Kasumi-1 (cell line): ENCODE measurements at regions not wholly inside any gene's neighbourhood (a gene's known extent, or its start where the extent isn't known, plus 50 kb on each side); places are given as distances from the start of the nearest gene placed in this dataset.

Experiments
- DNase-seq, 2 experiments: peaks; one replicate each; lab custom pipeline; 2025; lab: John Stamatoyannopoulos, UW

DNA sequence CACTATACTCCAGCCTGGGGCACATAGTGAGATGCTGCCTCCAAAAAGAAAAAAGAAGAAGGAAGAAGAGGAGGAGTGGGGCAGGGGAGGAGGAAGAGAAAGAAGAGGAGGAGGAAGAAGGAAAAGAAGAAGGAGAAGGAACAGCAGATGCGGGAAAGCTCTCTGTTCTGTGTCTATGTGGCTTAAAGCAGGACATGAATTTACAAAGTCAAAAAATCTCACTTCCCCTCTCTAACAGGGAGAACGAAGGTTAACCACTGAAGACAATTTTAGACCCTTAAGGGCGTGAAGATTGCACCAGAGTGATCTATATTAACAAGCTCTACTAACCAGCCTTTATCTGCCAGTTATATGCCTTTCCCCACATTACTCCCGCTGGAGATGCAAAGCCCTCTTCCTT is 258.9 kb downstream of the METTL4 start:
- DNase-seq = peak; percentile 37 to 43

DNA sequence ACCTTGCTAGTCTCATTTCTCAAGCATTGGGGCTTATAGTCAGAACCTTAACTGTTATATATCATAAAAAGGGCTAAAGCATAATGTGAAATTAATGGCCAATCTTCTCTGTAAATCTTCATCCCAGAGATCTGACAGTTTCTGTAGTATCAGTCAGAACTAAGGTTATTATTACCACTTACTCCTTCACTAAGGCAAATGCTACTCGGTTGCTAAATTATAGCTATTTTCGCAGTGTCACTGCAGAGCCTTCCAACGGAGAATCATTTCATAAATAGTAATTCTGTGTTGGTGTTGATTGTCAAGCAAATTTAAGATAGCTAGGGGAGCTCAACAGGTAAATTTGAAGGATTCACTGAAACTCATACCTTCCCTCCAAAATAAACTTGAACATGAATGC is 258.0 kb downstream of the METTL4 start:
- DNase-seq = no peak

DNA sequence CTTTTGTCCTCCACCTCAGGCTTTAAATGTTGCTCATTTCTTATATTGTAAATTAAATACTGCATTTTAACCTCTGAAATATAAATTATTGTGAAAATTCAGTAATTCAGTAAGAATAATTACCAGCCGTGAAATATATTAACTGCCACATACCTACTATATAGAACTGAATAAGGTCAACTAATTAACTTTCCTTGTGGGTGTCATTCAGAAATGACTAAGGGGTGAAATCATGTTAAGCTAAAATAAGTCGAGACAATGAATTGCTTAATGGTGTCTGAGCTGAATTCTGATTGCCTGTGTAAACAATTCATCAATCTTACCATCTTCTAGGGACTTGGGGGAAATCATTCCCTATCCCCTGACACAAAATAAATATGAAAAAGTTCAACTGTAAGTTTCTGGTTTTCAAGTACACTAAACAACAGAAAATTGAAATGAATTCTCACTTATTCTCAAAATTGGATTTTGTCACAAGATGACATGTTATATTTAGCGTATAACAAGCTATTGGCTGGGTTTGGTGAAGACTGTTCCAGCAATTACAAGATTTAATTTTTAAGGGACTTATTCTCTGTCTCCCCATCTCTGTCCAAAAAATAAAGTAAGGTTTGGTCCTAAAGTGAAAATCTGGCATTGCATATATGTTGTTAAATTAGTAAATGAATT is 255.1 kb downstream of the METTL4 start:
- no peak for DNase-seq

DNA sequence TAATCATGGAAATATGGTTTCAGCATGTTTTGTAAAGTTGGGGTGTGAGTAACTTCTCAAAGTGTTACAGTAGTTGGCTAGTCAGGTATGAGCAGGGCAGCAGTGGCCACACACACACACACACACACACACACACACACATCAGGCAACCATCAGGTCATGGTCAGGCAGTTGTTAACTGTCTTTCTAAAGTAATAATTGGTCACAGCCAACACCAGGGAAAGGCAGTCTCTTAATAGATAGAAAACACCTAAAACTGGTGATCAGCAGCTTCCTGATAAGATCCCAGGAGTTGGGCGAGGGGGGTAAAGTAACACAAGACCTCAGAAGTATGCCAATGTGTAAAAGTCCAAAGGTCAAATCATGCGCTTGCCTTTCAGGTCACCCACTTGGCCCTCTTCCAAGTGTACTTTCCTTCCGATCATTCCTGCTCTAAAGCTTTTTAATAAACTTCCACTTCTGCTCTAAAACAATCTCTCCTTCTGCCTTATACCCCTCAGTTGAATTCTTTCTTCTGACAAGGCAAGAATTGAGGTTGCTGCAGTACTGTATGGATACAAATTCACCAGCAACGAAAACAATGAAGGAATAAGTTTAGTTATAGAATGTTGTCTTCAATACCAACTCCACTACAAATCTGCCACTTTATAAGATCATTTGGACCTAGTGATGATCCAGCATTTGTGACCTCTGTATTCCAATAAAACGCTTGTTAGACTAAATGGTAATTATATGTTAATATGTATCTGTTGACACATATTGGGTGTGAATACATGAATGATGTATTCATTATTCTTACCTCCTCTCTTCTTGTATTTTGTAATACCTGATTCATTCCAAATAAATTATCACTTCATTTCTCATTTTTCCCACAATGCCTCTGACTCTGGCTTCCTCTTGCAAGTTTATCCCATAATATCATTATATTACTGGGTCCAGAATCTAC is 254.3 kb downstream of the METTL4 start:
- DNase-seq = no peak

DNA sequence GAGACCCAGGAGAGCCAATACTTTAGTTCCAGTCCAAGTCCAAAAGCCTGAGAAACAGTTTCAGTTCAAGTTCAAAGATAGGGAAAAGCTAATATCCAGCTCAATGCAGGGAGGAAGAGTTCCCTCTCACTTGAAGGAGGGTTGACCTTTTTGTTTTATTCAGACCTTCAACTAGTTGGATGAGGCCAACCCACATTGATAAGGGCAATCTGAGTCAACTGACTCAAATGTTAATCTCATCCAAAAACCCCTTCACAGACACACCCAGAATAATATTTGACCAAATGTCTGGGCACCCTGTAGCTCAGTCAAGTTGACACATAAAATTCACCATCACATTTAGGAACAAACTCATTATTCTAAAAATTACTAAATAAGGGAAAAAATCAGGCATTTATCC is 246.8 kb downstream of the METTL4 start:
- no peak for DNase-seq

DNA sequence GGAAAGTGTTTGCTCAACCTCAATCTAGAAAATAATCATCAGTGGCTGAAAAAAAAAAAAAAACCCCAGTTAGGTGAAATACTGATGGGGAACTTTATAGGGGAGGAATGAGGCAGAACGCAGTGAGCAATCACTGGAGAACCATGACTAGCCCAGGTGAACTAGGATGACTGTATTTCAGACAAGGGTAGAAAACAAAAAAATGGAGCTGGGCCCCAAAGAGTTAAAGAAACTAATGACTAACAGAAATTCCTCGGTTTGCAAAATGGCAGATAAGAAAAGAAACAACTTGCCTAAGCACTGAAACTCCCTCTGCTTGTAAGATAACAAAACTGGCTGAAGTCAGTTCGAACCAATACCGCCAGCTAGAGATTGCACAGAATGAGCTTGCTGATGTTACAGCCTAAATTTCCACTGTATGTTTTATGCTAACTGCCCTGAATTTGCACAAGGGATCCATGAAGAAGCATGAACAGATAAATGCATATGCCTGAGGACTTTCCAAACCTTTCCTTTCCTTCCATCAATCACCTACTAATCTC is 245.9 kb downstream of the METTL4 start:
- DNase-seq = no peak

DNA sequence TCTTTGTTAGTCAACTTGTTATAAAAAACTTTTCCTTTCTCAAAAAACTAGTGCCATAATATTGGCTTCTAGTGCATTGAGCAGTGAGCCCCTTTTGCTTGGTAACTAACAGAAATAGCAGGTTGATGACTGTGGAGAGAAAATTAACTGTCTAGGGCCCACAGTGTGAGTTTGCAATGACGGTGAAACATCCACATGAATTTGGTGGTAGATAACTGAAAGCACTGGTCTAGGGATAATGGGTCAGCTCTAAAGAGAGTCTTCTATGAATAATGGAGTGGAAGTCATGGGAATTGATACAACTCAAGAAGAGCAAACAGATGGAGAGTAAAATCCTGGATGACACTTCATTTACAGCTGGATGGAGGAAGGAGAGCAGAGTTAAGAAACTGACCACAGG is 245.4 kb downstream of the METTL4 start:
- DNase-seq = no peak

DNA sequence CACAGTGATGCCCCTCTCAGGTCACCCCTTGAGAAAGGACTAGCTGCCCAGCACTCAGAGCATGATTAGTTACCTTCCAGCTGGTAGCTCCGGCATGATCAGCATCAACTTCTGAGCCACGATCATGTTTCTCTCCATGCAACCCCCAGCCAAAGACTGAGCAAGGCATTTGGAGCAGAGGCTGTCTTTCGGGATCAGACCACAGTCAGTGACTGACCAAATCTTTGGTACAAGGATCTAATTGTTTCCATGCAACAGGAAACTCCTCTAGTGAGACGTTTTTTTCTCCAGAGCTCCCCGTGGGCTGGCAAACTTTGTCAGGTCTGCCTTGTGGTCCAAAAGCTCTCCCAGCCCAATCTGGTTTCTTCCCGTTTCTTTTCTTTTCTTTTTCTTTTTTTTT is 244.3 kb downstream of the METTL4 start:
- DNase-seq = no peak

DNA sequence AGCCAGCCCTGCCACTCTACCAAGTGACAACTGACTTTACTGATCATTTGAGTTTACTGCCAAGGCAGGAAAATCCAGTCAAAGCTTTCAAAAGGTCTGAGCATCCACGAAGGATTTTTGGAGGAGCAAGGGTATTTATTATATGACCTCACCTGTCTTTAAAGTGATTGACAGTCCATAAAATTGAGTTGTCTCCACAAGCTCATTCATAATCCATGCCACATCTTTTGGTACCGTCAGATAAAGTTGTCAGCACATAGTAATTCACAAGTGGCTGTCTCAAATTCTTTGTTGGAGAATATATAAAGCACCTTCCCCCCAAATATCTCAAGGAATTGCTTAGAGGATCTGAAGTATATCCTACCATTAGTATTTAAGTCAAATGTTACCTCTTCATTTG is 240.5 kb downstream of the METTL4 start:
- no peak for DNase-seq

DNA sequence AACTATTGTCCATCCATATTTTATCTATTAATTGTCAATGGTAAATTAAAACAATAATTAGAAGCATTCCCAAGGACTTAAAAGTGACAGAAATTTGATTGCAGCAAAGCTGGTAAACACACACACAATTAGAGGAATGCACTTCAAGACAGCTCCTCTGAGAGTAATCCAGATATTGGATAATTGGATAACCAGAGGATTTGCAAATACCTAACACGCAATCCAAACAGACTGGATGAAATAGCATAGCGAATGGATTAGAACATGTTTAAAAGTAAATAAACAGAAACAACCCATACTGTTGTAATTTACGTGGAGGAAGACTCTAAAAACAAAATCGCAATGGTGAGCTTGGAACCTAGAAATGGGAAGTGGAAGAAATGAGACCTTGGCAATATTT is 239.8 kb downstream of the METTL4 start:
- no peak for DNase-seq

DNA sequence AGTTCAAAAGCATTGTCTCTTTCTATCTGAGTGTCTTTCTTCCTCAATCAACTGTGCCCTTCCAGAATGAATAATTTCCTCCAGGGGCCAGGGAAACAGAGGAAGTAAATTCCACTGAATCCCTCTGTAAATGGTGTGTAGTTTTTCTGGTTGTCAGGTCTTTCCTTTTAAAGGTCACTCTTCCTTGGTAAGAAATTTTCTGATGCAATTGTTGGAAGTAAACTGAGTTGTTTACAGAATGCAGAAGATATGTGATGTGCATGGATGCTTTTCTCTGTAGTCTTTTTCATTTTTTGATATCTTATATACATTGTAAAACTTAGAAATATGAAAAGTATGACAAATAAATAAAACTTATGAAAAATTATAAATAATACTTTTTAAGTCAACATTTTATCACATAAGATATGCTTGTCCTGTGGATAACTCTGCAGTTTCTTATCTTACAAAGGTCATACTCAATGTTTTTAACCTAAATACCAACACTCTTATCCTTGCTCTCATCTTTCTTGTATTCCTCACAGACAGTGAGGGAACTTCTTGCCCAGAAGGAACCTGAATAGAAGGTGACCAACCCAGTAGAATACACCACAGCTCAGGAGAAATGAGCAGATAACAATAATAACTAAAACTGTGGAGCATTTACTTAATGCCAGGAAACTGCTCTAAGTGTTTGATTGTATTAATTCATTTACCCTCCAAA is 234.5 kb downstream of the METTL4 start:
- no peak for DNase-seq

DNA sequence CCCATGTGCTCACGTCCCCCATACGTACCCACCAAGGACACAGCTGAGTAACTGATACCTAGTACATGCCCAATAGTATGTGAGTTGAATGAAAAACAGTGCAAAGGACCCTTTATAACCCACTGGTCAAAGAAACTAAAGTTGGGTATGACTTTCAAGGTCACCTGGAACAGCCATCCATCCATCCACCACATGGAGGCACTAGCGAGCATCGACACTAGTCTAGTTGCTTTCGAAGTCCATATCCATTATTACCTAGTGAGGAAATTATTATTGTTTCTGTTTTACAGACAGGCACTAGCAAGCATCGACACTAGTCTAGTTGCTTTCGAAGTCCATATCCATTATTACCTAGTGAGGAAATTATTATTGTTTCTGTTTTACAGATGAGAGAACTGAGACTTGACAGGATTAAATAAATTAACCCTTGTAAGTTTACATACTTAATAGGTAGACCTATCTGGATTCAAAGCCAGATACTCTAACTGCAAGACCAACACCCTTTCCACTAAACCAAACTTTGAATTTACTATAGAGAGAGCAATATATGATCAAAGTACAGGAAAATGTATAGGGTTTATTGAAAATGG is 233.7 kb downstream of the METTL4 start:
- DNase-seq = no peak

DNA sequence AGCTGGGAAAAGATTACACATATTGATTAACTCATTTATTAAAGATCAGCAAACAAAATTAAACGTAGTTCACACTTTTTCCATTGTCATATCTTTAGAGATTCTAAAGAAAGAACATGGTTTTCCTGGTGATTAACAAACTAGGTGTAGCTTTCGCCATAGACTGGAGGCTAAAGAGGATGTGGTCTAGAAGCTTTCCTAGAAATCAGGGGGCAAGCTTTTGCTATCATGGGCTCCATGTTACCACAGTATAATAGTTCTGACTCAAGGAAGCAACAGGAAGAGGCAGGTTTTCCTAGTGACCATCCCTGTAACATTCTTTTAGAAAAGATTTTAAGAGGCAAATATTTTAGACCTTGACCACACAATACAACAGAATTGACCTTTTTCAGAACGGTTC is 232.7 kb downstream of the METTL4 start:
- DNase-seq = peak; percentile 7 to 20

DNA sequence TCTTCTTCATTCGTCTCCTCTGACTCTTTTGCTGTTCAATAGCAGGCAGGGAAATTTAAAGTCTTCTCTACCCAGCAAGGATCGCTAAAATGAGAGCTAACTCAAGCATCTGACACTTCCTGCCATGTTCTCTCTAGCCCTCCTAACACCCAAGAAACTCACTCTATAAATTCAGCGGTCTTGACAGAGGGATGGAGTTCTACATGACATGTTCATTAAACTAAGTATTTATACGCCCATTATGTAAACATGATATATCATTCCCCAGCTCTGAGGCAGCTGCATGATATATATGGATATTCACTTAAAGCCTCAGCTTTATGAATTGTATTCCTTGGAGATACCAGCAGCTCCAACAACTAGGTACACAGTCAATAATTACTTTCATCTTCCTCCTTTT is 231.0 kb downstream of the METTL4 start:
- DNase-seq = no peak

DNA sequence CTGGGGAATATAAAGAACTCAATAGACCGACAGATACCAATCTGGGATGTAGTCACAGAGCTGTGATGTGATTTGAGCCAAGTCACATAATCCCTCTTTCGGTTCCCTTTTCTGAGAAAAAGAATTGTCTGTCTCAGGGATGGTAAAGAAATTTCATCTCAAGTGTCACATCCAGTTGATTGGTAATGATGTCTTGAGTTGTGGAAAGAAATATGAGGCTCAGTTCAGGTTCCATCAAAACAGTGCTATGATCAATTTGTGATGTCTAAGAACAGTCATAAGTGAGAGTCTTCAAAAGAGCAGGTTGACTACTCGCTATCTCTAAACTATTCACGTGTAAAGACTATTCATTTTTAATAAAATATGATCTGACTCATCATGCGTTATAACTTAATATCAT is 223.3 kb downstream of the METTL4 start:
- DNase-seq = no peak

DNA sequence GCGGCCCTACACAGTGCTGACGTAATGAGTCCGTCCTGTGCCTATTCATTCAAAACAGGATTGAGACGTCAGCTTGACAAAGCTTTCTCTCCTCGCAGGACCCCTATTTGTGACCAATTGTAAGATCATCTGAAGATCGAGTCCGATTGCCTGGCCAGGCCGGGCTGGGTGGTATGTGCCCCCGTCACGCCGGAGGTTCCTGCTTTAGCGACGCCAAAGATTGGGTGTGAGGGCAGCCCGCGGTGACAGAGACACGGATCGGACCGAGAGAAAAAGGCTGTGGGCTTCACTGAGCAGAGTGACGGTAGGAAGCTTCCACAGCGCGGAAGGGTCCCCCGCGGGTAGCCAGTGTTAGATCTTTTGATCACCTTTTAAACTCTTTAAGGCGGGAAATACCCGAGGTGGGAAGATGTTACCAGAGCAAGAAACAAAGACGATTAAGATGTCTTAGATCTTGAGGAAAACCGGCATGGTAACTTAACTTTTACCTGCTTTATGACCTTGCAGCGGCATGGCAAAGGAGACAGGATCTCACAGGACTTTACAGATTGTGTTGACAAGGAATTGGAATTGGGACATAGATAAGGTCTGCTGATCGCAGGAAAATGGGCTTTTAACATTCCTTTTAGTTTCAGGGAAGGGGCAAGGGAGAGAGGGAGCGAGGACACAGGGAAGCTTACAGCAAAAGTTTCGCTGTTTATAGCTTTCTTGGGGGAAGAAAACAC is 220.0 kb downstream of the METTL4 start:
- no peak for DNase-seq

DNA sequence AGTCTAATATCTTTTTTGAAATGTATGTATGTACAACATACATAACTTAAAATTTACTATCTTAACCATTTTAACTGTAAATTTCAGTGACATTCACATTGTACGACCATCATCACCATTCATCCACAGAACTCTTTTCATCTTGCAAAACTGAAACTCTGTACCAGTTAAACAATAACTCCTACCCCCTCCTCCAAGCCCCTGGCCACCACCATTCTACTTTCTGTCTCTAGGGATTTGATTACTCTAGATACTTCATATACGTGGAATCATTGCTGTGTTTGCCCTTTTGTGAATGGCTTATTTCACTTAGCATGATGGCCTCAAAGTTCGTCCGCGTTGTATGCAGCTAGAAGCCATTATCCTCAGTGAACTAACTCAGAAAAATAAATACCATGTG is 217.0 kb downstream of the METTL4 start:
- no peak for DNase-seq

DNA sequence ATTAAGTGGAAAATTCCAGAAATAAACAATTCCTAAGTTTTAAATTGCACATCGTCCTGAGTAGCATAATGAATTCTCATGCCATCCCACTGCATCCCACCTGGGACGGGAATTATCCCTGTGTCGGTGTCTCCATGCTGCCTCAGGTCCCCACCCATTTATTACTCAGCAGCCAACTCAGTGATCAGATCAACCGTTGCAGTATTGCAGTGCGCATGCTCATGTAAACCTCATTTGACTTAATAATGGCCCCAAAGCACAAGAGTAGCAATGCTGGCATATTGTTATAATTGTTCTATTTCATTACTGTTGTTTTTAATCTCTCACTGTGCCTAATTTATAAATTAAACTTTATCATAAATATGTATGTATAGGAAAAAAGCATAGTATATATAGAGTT is 214.4 kb downstream of the METTL4 start:
- no peak for DNase-seq

DNA sequence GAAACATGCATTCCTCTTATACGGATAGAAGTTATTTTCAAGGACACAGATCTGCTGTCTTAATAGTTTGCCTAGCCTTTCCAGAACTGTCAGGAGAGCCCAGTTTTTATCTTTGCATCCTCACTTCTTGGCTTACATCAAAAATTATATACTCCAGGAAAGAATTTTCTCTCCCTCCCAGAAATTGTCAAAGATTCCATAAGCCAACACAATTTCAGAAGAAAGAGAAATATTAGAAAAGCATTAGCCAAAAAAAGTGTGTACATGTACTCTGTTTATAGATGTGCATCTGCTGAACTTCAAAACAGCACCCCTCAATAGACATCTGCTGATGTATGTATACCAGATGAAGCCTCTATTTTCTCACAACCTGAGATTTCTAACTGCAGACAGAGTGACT is 210.4 kb downstream of the METTL4 start:
- no peak for DNase-seq

DNA sequence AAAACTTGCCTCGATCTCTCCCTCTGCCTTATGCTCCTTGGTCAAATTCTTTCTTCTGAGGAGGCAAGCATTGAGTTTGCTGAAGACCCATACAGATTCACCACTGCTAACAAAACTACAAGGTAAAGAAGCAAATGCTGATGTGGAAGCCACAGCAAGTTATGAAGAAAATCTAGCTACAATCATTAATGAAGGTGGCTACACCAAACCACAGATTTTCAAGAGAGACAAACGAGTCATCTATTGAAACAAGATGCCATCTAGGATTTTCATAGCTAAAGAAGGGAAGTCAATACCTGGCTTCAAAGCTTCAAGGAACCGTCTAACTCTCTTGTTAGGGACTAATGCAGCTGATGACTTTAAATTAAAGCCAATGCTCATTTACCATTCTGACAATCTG is 203.2 kb downstream of the METTL4 start:
- no peak for DNase-seq

DNA sequence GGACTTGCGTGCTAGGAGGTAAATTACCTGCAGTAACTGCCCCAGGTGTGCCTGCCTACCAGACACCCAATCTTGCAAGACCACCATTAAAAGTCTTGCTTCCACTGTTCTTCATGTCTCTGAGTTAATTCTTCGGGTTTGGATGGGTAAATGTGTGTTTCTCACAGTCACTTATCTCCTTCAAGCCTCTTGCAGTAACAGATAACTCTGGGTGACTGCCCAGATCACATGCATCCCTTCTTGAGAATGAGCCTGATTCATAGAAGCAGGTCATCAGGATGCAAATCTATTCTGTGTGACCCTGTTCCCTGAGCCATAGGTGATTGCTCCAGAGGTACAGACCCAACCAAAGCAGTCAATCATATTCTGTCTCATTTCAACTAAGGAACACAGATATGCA is 194.6 kb downstream of the METTL4 start:
- DNase-seq = no peak

DNA sequence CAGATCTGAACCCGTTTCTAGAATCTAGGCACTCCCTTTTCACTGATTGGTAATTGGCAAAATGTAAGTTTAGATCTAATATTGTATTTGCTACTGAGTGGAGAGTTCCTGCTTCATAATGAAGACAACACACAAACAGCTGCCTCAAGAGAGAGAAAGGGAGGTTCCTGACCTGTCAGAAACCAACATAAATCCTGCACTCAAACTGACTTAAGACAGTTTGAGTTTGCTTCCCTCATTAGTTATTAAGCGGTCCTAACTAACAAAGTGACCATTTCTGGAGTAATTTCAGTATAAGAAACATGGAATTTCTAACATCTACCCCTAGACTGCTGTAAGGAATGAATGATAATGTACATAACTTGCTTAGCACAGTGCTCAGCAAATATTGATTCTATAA is 191.2 kb downstream of the METTL4 start:
- no peak for DNase-seq
